Stimulated activated naive CD8-positive, alpha-beta T cell treated with anti-CD3 and anti-CD28 coated beads, Interleukin-15, amount 100 ng/mL, for 72 hours (primary cell): ENCODE measurements at regions not wholly inside any gene's neighbourhood (a gene's known extent, or its start where the extent isn't known, plus 50 kb on each side); places are given as distances from the start of the nearest gene placed in this dataset.

Experiments used
- ATAC-seq: fragments of 150-1000 bp; cut with Tn5 transposase; 2 replicates; pipeline ENCODE4 v1.10.0; 2021; ENCODE audit warnings: mild to moderate bottlenecking, moderate library complexity
- DNase-seq, 2 donors: peaks; one replicate each; pipeline ENCODE4 v3.0.0; 2021 to 2022
- H3K27ac Mint-ChIP-seq, 2 donors: one replicate each; pipeline ENCODE4 v1.8.0; 2022; ENCODE audit warnings: mild to moderate bottlenecking in 2 of 2, mixed read lengths in 2 of 2, moderate library complexity in 2 of 2
- H3K27me3 Mint-ChIP-seq: one replicate; pipeline ENCODE4 v1.8.0; 2022; ENCODE audit warnings: mixed read lengths
- H3K4me1 Mint-ChIP-seq: one replicate; pipeline ENCODE4 v1.8.0; 2022; ENCODE audit warnings: mild to moderate bottlenecking, mixed read lengths
- H3K4me3 Mint-ChIP-seq, 2 donors: one replicate each; pipeline ENCODE4 v1.8.0; 2022; ENCODE audit warnings: mild to moderate bottlenecking in 2 of 2, mixed read lengths in 2 of 2, moderate library complexity in 1 of 2
- H3K9me3 Mint-ChIP-seq, 2 donors: one replicate each; pipeline ENCODE4 v1.8.0; 2022; ENCODE audit warnings: mixed read lengths in 2 of 2

DNA sequence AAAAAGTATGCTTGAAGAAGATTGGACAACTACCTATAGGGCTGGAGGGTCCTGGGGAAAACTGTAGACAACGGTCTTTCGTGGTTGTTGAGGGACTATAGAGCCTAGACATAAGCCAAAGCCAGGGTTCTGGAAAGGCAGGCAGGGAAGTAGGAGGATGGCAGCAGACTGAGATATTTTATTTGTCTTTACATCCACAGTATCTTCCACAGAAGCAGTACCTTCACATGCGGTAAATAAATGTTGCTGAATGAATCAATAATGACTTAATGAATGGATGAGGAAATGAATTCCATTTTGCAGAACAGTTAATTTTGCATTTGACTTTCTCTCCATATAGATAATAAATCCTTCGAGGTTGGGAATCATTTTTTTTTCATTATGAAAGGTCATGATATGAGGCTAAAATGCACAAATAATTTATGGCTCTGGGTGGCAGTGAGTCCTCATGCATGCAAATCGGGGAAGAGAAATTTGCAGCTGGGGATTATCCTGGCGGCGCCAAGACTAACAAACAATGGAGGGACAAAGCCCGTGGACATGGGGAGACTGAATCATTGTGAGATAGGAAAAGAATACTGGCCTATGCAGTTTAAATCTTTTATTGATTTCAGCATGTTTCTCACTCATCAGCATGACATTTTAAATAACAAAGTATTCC, 102.0 kb downstream of the ERCC5 start:
- no peaks in the 10 kb centered on the region for H3K4me1 Mint-ChIP-seq
- H3K27ac Mint-ChIP-seq: no peak overlapping the region
- H3K27me3 Mint-ChIP-seq: peaks cover 29% of the 10 kb centered on the region
- ATAC-seq: no peak
- peaks cover 0 to 8% of the 10 kb centered on the region in 2 donors for H3K9me3 Mint-ChIP-seq
- H3K4me3 Mint-ChIP-seq: no peak overlapping the region
- DNase-seq: no peak

DNA sequence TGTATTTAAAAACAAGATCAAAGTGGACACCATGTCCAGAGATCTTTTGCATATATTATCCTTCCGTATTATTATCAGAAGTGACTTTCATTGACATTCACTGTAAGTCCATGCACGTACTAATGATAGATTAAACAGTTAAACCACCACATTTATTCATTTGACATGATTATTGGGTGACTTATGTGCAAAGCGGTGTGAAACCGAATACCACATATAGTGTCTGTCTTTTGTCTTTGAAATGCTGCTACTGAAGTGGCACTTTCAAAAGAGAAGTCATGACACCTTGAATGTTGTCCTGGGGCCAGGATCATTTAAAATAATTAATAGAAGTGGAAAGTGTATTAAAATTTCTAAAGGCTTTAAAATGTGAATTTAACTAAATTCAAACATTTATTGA, 100.1 kb downstream of the ERCC5 start:
- Mint-ChIP-seq H3K27ac (no peak overlapping the region), H3K4me3 (no peak overlapping the region), H3K27me3 (peaks cover 24% of the 10 kb centered on the region), H3K9me3 (peaks cover 0 to 13% of the 10 kb centered on the region in 2 donors), H3K4me1 (no peaks in the 10 kb centered on the region)
- DNase-seq (no peak), ATAC-seq (no peak)

- Mint-ChIP-seq H3K4me1 (no peaks in the 10 kb centered on the region), H3K27me3 (peaks cover 24% of the 10 kb centered on the region), H3K27ac (no peak overlapping the region), H3K4me3 (no peak overlapping the region), H3K9me3 (peaks cover 0 to 13% of the 10 kb centered on the region in 2 donors)
- ATAC-seq: no peak
- DNase-seq: no peak
Observed at GRCh38 chr13:102945324-102945815, 99.5 kb downstream of the ERCC5 start.

DNA sequence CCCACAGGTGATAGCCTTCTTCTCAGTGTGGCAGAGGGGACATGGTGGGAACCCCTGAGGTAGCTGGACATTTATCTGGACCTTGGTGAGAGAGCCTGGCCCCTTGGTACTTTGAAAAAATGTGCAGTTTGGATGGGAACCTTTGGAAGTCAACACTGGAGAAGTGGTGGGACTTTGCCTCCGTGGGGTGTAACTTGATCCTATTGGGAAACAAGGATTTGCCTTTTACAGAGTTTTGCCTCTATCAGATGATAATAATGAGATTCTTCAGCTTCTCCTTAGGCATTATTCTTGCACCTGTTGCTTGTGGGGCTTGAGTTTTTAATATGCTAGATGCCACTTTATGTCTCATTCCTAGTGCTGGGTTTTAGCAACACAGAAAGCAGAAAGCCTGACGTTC, 99.0 kb downstream of the ERCC5 start:
- no peaks in the 10 kb centered on the region for H3K4me1 Mint-ChIP-seq
- peaks cover 24% of the 10 kb centered on the region for H3K27me3 Mint-ChIP-seq
- H3K4me3 Mint-ChIP-seq: no peak overlapping the region
- no peak for DNase-seq
- no peak overlapping the region for H3K27ac Mint-ChIP-seq
- peaks cover 0 to 13% of the 10 kb centered on the region in 2 donors for H3K9me3 Mint-ChIP-seq
- ATAC-seq: no peak

DNA sequence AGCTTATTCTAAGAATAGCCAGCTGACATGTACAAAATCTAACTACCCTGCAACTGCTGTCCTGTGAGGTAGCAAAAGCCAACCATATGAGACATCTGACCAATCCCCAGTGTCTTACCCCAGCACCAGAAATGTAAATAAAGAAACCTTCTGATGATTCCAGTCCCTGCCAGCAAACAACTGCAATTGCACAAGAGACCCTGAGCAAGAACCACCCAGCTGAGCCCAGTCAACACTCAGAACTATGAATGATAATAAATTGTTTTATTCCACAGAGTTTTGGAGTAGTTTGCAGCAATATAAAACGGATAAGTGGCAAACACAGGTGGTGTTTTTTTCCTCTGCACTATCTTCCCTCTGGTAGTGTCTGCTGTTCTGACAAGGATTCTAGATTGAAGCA, 94.9 kb downstream of the ERCC5 start:
- Mint-ChIP-seq H3K4me3 (no peak overlapping the region), H3K4me1 (no peaks in the 10 kb centered on the region), H3K27me3 (peaks cover 22% of the 10 kb centered on the region), H3K9me3 (peaks cover 0 to 13% of the 10 kb centered on the region in 2 donors), H3K27ac (no peak overlapping the region)
- DNase-seq (no peak), ATAC-seq (no peak)

DNA sequence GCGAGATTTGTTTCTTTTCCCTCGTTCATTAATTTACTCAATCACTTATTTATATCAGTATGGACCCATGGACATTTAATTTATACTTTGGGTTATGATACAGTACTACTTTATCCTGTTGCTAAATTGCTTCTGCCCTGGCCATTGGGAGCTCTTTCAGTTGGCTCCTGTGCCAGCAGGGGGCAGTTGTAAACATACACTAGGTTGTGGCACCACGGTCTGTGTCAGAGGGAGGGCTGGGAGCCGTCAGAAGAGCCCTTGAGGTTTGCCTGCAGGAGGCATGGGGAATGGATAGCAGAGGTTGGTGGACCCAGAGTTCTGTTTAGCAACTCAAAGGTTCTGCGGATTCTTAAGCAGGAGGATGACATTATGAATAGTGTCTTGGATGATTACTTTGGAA, 94.3 kb downstream of the ERCC5 start:
- Mint-ChIP-seq H3K4me3 (no peak overlapping the region), H3K27me3 (peaks cover 22% of the 10 kb centered on the region), H3K27ac (no peak overlapping the region), H3K9me3 (peaks cover 0 to 13% of the 10 kb centered on the region in 2 donors), H3K4me1 (no peaks in the 10 kb centered on the region)
- no peak for ATAC-seq
- DNase-seq: no peak

- Mint-ChIP-seq H3K4me3 (no peak overlapping the region), H3K27ac (no peak overlapping the region), H3K4me1 (no peaks in the 10 kb centered on the region), H3K9me3 (no peaks in the 10 kb centered on the region), H3K27me3 (peaks cover 8% of the 10 kb centered on the region)
- DNase-seq (no peak), ATAC-seq (no peak)
Observed at GRCh38 chr13:102935896-102936321, 90.1 kb downstream of the ERCC5 start.

DNA sequence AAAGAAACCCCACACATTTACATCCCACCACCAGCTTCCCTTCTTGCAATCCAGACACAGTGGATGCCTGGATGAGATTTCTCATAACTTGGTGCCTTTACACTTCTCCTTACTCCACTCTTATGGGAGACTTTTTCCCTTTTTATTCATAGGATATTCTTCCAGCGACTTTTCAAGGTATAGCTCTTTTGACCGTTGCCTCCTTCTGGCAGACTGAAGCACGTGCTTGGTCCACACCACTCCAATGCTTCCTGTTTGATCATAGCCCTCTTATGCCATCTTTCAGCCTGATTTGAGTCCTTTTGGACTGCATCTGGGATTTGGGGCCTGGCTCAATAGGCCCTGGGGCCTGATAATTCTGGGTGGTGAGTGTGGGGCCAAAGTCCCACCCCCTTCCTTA, 87.7 kb downstream of the ERCC5 start:
- DNase-seq: no peak
- H3K27ac Mint-ChIP-seq: no peak overlapping the region
- H3K27me3 Mint-ChIP-seq: peaks cover 15% of the 10 kb centered on the region
- no peaks in the 10 kb centered on the region for H3K4me1 Mint-ChIP-seq
- H3K9me3 Mint-ChIP-seq: no peaks in the 10 kb centered on the region
- no peak overlapping the region for H3K4me3 Mint-ChIP-seq
- no peak for ATAC-seq

- ATAC-seq: no peak
- no peak overlapping the region for H3K4me3 Mint-ChIP-seq
- H3K9me3 Mint-ChIP-seq: no peaks in the 10 kb centered on the region
- DNase-seq: no peak
- H3K27me3 Mint-ChIP-seq: peaks cover 13% of the 10 kb centered on the region
- H3K27ac Mint-ChIP-seq: no peak overlapping the region
- no peaks in the 10 kb centered on the region for H3K4me1 Mint-ChIP-seq
Observed at GRCh38 chr13:102933122-102933521, 87.3 kb downstream of the ERCC5 start.

DNA sequence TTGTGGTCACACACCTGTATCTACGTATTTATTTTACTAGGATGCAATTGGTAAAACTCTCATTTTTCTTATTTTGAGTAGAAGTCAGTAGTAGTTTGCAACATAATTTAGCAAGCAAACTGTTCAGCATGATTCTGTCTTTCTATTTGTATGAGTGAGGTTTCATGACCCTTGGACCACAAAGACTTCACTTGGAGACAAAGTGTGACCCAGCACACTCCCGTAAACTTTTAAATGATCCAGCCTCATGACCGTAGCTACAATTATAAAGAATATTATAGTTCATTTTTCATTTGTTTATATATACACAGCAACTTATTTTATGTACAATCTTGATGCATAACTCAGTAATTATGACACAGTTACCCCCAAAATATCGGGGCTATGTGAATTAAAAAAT, 86.5 kb downstream of the ERCC5 start:
- peaks cover 0 to 7% of the 10 kb centered on the region in 2 donors for H3K9me3 Mint-ChIP-seq
- no peak overlapping the region for H3K4me3 Mint-ChIP-seq

DNA sequence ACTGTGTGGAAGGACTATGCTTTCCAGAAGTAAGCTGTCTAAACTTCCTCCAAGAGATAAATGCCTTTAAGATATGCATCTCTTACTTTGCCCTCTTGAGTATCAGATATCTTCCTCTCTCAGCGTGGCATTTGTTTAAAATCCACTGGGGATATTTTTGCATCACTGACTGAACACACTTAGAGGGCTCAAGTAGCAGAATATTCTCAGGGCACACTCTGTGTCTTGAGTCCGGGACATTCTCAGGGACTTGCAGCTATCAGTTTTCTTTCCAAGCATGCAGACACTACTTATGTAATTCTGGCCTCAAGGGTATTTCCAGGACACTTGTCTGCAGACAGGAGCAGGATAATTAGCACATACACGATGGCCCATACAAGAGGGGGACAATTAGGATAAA, 84.7 kb downstream of the ERCC5 start:
- no peak overlapping the region for H3K4me3 Mint-ChIP-seq
- peak overlapping the region in 1 of 2 donors; percentile 15 for H3K27ac Mint-ChIP-seq
- H3K27me3 Mint-ChIP-seq: peaks cover 19% of the 10 kb centered on the region
- ATAC-seq (no peak), DNase-seq (no peak)
- H3K9me3 Mint-ChIP-seq: peaks cover 13 to 15% of the 10 kb centered on the region in 2 donors
- no peaks in the 10 kb centered on the region for H3K4me1 Mint-ChIP-seq

More for the DNA sequence above, 86.5 kb downstream of the ERCC5 start:
- DNase-seq (no peak), ATAC-seq (no peak)
- H3K27ac Mint-ChIP-seq: no peak overlapping the region
- peaks cover 16% of the 10 kb centered on the region for H3K27me3 Mint-ChIP-seq
- H3K4me1 Mint-ChIP-seq: no peaks in the 10 kb centered on the region

DNA sequence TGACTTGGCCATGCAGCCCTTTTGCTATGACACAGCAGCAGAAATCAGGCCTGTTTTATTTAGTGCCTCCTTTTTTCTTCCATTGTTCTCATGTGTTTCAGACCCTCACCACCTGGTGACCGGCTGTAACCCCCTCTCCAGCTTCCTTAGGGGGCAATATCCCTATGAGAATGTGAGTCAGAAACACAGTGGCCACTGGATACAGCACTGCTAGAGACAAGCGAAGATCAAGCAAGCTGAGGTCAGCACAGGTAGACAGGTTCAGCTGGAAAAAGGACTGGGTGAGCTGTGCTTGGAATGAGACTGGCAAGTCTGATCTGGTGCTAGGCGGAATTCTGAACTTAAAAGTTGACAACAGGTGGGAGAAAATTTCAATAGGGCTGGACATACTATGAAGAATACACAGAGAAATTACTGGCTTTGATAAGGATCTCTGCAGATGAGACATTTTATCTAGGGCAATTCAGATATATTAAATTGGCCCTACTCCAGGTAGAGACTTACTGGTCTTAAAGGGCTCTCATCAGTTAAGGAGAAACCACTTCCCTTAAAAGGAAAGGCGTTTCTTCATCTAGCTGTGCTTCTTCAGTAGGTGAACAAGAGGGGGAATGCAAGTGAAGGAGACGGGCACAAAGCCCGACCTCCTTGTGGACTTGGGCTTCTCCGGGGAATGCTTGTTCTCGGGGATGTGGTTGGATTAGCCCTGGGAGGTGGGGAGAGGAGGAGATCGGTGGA, 83.3 kb downstream of the ERCC5 start:
- peaks cover 18 to 20% of the 10 kb centered on the region in 2 donors for H3K9me3 Mint-ChIP-seq
- DNase-seq (no peak), ATAC-seq (no peak)
- H3K27me3 Mint-ChIP-seq: peaks cover 21% of the 10 kb centered on the region
- H3K27ac Mint-ChIP-seq: no peak overlapping the region
- H3K4me1 Mint-ChIP-seq: no peaks in the 10 kb centered on the region
- no peak overlapping the region for H3K4me3 Mint-ChIP-seq
